G401 (cell line): ENCODE measurements at regions not wholly inside any gene's neighbourhood (a gene's known extent, or its start where the extent isn't known, plus 50 kb on each side); places are given as distances from the start of the nearest gene placed in this dataset.

Source experiments
- DNase-seq: peaks from one replicate; pipeline ENCODE4 v3.0.0-alpha.2; 2015; ENCODE audit warnings: low spot score
- in situ Hi-C: cut with HindIII; loops from 2 replicates; pipeline ENCODE4 v1.10.0; 2016; ENCODE audit warnings: low sequenced_read_pairs, mixed read lengths

GRCh38 chr2:71277536-71278103, 50.7 kb upstream of the PAIP2B start:
- DNase-seq = peak; percentile 78
- in situ Hi-C loops = no loop called here

GRCh38 chr2:71277147-71277475, 50.2 kb upstream of the PAIP2B start:
- DNase-seq = no peak
- in situ Hi-C loops = no loop called here

- in situ Hi-C loops = no loop called here
Measured at GRCh38 chr2:71276311-71277146, 49.6 kb upstream of the PAIP2B start.

More at GRCh38 chr2:71276311-71277146, 49.6 kb upstream of the PAIP2B start:
- DNase-seq = peak; percentile 94
